Globus pallidus (tissue), 1 donor: ENCODE measurements at regions not wholly inside any gene's neighbourhood (a gene's known extent, or its start where the extent isn't known, plus 50 kb on each side); places are given as distances from the start of the nearest gene placed in this dataset.

Experiments
- DNase-seq: peaks from one replicate; pipeline ENCODE4 v3.0.0-alpha.2; 2015; ENCODE audit warnings: low spot score

DNA sequence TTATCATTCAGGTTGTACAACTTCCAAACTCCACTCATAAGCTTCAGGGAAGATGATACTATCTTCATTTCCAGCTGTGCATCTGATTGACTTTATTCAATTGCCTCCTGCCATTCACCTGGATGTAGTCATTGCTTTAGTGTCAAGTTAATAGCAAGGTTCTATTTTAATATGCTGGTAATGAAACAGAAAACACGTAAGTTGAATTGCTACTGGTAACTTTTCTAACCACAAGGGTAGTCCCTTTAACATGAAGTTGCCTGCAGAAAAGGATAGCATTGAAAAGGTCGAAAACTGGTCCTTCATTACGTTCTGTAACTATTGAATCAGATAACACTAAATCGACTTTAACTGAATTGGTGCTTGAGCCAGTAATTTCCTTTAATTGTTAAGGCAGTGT is 459.4 kb upstream of the CDH6 start:
- DNase-seq, result no peak

DNA sequence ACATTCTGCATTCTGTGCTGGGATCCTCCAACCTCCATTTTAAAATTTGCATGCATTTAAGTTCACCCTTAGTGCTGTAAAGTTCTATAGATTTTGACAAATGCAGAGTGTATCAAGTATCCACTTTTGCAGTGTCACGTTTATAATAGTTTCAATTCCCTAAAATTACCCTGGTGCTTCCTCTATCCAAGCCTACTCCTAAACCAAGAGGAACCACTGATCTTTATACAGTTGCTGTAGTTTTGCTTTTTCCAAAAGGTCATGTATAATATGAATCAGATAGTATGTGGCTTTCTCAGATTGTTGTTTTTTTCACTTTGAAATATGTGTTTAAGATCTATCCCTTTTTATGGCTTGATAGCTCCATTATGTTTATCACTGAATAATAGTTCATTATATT is 468.4 kb upstream of the CDH6 start:
- no peak for DNase-seq

- no peak for DNase-seq
Observed at GRCh38 chr5:30698217-30698616, 495.3 kb upstream of the CDH6 start.

DNA sequence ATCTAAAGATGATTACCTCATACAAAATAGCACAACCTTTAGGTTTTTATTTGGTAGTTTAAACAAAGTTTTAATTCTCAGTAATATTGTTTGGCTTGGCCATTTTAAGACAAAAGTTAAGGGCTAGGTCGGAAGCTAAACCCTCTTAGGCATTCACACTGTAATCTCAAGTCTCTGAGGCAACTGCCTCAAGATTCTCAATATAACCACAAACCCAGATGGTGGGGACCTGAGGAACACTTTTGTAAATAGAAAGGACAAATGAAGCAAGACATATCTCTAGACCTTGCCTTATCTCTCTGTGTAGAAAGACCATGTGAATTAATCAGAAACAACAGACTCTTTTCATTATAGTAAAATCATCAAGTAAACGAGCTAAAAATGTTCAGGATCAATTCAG is 500.2 kb upstream of the CDH6 start:
- DNase-seq, result no peak

GRCh38 chr5:30690931-30691330 is 502.6 kb upstream of the CDH6 start:
- no peak for DNase-seq

GRCh38 chr5:30687461-30687860 is 506.0 kb upstream of the CDH6 start:
- no peak for DNase-seq

GRCh38 chr5:30686530-30686929 is 507.0 kb upstream of the CDH6 start:
- DNase-seq, result no peak

GRCh38 chr5:30676223-30676840 is 517.2 kb upstream of the CDH6 start:
- DNase-seq, result no peak

GRCh38 chr5:30667293-30667692 is 526.2 kb upstream of the CDH6 start:
- no peak for DNase-seq

- no peak for DNase-seq
Observed at GRCh38 chr5:30663536-30663935, 530.0 kb upstream of the CDH6 start.

DNA sequence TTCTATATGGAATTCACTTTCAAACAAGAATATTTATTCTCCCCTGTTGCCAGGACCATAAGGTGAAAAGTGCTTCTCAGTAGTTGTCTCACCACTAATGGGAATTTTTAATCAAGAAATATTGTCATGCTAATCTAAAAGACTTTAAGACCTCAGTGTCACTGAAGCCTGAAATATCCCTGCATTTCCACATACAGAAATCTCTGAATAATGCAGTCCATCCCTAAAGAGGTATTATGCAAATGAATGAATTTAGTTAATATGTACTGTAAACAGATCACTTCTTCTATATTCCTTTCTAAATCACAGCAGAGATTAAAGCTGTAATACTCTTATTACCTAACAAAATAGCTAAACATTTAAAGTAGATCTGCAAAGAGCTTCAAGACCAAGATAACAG is 531.1 kb upstream of the CDH6 start:
- DNase-seq, result no peak

- DNase-seq, result no peak
Observed at GRCh38 chr5:30661730-30662129, 531.8 kb upstream of the CDH6 start.

GRCh38 chr5:30659417-30659816 is 534.1 kb upstream of the CDH6 start:
- no peak for DNase-seq

DNA sequence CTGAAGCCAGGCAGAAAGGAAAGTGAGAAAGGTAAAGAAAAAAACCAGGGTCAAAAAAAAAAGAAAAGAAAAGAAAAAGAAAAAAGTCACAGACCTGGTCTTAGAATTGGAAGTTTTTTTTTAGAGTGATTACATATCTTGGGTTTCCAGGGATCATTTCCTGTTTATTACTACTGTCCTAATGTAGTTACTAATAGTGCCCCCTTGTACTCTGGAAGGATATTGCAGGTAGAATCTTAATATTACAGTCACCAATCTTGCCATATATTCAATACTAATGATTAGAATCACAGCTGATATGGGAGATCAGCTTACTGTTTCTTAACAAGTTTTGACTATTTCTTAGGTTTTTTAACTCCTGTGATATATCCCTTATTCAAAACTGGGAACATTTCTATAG is 543.2 kb upstream of the CDH6 start:
- no peak for DNase-seq

DNA sequence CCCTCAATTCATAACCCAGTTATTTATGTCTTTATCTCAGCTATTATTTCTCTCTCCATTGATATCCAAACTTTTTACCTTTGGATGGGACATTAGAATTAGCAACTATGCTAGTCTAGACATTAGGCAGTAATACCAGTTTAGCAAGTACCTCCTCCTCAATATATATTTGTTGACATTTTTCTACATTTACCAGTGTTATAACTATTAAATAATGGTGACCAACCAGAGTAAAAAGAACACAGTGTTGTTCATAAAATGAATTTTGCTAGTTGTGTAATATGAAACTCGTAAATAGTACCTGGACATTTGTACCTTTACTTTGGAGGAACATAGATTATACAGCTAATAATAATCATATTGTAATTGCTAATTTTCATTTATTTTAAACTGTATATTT is 554.6 kb upstream of the CDH6 start:
- no peak for DNase-seq

- DNase-seq, result no peak
Observed at GRCh38 chr5:30627945-30628344, 565.5 kb upstream of the CDH6 start.

- no peak for DNase-seq
Observed at GRCh38 chr5:30626557-30626956, 566.9 kb upstream of the CDH6 start.

DNA sequence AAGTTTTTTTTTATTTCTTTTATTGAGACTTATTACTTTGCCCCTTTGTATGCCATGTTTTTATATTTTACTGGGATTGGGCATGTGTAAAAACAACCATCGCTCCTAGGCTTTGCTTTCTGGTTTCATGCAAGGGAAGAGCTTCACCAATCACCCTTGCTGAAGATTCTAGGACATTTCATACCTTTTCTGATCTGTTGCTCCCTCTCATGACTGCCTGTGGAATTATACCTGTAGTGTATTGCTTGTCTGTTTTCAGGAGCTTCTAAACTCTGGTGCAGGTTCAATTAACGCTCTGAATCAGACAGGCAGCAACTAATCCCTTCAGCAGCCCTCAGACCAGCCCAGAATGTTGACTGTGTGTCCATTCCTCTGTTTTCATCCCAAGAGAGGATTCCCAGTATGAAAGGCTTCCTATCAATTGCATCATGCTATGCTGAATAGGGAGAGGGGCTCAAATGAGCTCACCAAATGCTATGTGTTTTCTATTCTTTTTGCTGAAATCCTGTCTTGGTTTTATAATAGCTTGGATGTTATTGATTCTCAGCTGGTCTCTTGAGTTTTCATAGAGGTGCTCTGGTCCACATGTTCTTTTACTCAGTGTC is 572.9 kb upstream of the CDH6 start:
- no peak for DNase-seq

- no peak for DNase-seq
Observed at GRCh38 chr5:30608501-30608900, 585.0 kb upstream of the CDH6 start.

DNA sequence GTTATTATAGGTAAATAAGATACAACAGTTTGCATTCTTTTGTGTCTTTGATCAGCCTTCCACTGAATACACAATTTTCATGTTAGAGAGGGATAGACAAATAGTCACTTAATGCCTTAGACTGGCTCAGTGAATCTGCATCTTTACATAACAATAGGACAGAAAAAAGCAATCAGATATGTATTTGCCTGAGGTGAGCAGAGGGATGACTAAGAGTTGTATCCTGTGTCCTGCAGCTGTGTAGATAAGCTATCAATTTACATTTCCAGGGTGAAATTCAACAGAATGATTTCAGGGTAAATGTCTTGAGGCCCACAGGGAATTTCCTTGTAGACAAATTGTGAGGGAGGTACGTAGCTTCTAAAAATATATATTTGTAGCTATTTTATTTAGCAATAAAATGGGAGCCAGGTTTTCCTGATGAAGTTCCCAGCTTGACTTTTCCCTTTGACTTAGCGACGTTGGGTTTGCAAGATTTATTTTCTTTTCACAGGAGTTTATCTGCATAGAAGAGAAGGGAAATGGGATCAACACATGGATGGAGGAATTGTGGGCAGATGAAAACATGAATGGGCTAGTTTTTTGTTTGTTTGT is 586.1 kb upstream of the CDH6 start:
- no peak for DNase-seq

DNA sequence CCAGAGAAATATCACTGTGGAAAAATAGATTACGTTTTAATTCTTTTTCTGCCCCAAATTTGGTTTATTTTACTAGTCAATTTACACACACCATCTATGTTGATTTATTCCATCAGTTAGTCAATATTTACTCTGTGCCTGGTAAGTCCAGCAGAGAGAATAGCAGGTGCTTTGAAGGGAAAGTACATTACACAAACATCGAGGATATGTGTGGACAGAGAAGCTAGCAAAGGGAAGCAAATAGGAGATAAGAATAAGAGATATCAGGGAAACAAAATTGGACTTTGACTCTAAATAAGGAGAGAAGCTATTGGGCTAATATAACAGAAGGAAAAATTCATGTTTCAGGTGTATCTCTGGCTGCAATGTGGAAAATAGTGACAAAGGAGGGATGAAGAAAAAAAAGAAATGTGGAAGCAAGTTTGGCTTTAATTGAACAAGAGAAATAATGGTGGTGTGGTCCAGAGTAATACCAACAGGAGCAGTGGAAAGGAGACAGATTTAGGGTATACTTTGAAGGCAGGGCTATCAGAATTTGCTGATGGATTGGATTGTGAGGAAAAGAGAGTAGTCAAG is 587.7 kb upstream of the CDH6 start:
- no peak for DNase-seq

DNA sequence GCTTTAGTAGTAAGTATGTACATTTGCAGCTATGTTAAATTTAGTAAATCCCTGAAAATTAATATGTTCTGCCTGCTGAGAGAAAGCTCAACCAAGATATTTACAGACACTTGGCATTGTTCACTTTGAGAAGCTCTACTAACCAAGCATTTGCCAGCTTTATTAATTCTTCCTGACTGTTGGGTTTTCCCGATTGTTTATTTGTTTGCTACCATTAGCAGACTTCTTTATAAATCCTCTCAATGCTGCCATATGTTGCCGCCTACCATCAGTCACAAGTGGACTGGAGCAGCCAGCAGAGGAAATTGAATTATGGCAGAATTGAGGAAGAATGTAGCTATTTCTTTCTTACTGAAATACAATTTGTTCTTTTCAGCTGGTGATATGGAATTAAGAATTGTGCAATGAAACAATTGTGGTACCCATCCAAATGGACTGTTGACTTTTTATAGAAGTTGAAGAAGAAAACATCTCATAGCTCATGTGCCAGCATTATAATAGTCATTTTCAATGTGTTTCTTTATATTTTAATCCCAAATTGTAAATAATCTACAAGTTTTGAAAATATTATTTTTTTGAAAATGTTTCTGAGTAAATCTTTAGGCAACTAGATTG is 588.7 kb upstream of the CDH6 start:
- no peak for DNase-seq

DNA sequence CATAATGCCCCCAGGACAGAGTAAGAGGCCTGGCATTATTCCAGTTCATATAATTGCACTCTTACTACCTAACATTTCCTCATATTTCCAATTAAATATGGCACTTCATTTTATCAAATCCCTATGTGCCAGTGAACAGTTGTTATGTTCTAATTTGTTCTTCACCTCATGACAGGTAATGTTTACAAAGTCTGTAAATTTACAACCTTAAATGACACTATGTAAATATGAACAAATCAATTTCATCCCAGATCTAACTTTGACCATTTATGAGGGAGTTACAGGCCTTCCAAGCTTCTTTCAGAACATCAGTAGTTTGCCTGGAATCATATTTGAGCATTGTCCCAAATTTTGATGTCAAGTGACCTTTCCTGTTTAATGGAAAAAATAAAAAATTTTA is 592.6 kb upstream of the CDH6 start:
- no peak for DNase-seq
